ENCODE measurements at regions not wholly inside any gene's neighbourhood (a gene's known extent, or its start where the extent isn't known, plus 50 kb on each side); places are given as distances from the start of the nearest gene placed in this dataset.
"Not testable (repeated sequence)": the region's sequence is repeated elsewhere in the genome, so short reads cannot be mapped to it uniquely, and the experiment has no call there.

GRCh38 chr2:89855752-89856151 lies 1164.3 kb downstream of the RPIA start:
- H3K36me3 ChIP-seq (replicated peaks in 1 of 2; ENCODE audit: control insufficient read depth in 1 of 2, insufficient read depth in 2 of 2, low read length in 2 of 2); H3K4me3 Mint-ChIP-seq; H3K79me2 ChIP-seq (ENCODE audit: insufficient read depth, low read length); H3K9me3 ChIP-seq (replicated peaks in 1 of 2; ENCODE audit: control insufficient read depth in 1 of 2, insufficient read depth in 1 of 2, low read length in 2 of 2); H3K4me3 ChIP-seq (replicated peaks in 1 of 3; ENCODE audit: low read depth in 2 of 3, low read length in 3 of 3); H2AFZ ChIP-seq (ENCODE audit: insufficient read depth, low read depth, low read length, poor library complexity, severe bottlenecking); H3K4me1 ChIP-seq (ENCODE audit: control insufficient read depth in 1 of 2, insufficient read depth in 2 of 2, low read length in 2 of 2); H3K4me1 Mint-ChIP-seq; DNase-seq; H3K27me3 Mint-ChIP-seq (ENCODE audit: low read depth in 3 of 3); H3K27me3 ChIP-seq (ENCODE audit: control insufficient read depth in 2 of 2, insufficient read depth in 2 of 2, low read length in 2 of 2); H3K9me3 Mint-ChIP-seq; H3K27ac Mint-ChIP-seq; H3K4me2 ChIP-seq (replicated peaks; ENCODE audit: extremely low read depth, low read length, poor library complexity, severe bottlenecking); H3K27ac ChIP-seq (ENCODE audit: low read depth in 1 of 2, low read length in 2 of 2); H4K20me1 ChIP-seq (ENCODE audit: insufficient read depth, low read length); intact Hi-C loops (cut with micrococcal nuclease); H3K36me3 Mint-ChIP-seq; H3K9ac ChIP-seq (ENCODE audit: insufficient read depth, low read length, poor library complexity, severe bottlenecking): not testable (repeated sequence)
- no CpG with 5 or more reads among the region's 2 CpGs for WGBS (ENCODE audit: insufficient coverage)

GRCh38 chr2:89856305-89856704 lies 1164.8 kb downstream of the RPIA start:
- not testable (repeated sequence) for H3K9me3 Mint-ChIP-seq; H4K20me1 ChIP-seq (ENCODE audit: insufficient read depth, low read length)

GRCh38 chr2:89862164-89862563 lies 1170.7 kb downstream of the RPIA start:
- H3K36me3 ChIP-seq (replicated peaks in 1 of 2; ENCODE audit: control insufficient read depth in 1 of 2, insufficient read depth in 2 of 2, low read length in 2 of 2); intact Hi-C loops (cut with micrococcal nuclease); H3K4me1 Mint-ChIP-seq; H3K9me3 Mint-ChIP-seq; H3K9ac ChIP-seq (ENCODE audit: insufficient read depth, low read length, poor library complexity, severe bottlenecking); H3K4me3 ChIP-seq (replicated peaks in 1 of 3; ENCODE audit: low read depth in 2 of 3, low read length in 3 of 3); H3K27ac Mint-ChIP-seq; H3K9me3 ChIP-seq (replicated peaks in 1 of 2; ENCODE audit: control insufficient read depth in 1 of 2, insufficient read depth in 1 of 2, low read length in 2 of 2); H3K27me3 Mint-ChIP-seq (ENCODE audit: low read depth in 3 of 3); H3K4me1 ChIP-seq (ENCODE audit: control insufficient read depth in 1 of 2, insufficient read depth in 2 of 2, low read length in 2 of 2); DNase-seq; H3K79me2 ChIP-seq (ENCODE audit: insufficient read depth, low read length); H3K4me3 Mint-ChIP-seq; H4K20me1 ChIP-seq (ENCODE audit: insufficient read depth, low read length); H3K27ac ChIP-seq (ENCODE audit: low read depth in 1 of 2, low read length in 2 of 2); H3K27me3 ChIP-seq (ENCODE audit: control insufficient read depth in 2 of 2, insufficient read depth in 2 of 2, low read length in 2 of 2); H2AFZ ChIP-seq (ENCODE audit: insufficient read depth, low read depth, low read length, poor library complexity, severe bottlenecking); H3K4me2 ChIP-seq (replicated peaks; ENCODE audit: extremely low read depth, low read length, poor library complexity, severe bottlenecking); H3K36me3 Mint-ChIP-seq: not testable (repeated sequence)
- no CpG with 5 or more reads among the region's 5 CpGs for WGBS (ENCODE audit: insufficient coverage)

More at GRCh38 chr2:89856305-89856704, 1164.8 kb downstream of the RPIA start:
- H3K9ac ChIP-seq (ENCODE audit: insufficient read depth, low read length, poor library complexity, severe bottlenecking); H3K36me3 ChIP-seq (replicated peaks in 1 of 2; ENCODE audit: control insufficient read depth in 1 of 2, insufficient read depth in 2 of 2, low read length in 2 of 2); H3K4me3 ChIP-seq (replicated peaks in 1 of 3; ENCODE audit: low read depth in 2 of 3, low read length in 3 of 3); H3K4me2 ChIP-seq (replicated peaks; ENCODE audit: extremely low read depth, low read length, poor library complexity, severe bottlenecking); H2AFZ ChIP-seq (ENCODE audit: insufficient read depth, low read depth, low read length, poor library complexity, severe bottlenecking); DNase-seq; H3K27ac Mint-ChIP-seq; H3K4me1 ChIP-seq (ENCODE audit: control insufficient read depth in 1 of 2, insufficient read depth in 2 of 2, low read length in 2 of 2); H3K4me3 Mint-ChIP-seq; H3K27me3 Mint-ChIP-seq (ENCODE audit: low read depth in 3 of 3); H3K9me3 ChIP-seq (replicated peaks in 1 of 2; ENCODE audit: control insufficient read depth in 1 of 2, insufficient read depth in 1 of 2, low read length in 2 of 2); H3K27ac ChIP-seq (ENCODE audit: low read depth in 1 of 2, low read length in 2 of 2); H3K4me1 Mint-ChIP-seq; H3K36me3 Mint-ChIP-seq; H3K79me2 ChIP-seq (ENCODE audit: insufficient read depth, low read length); H3K27me3 ChIP-seq (ENCODE audit: control insufficient read depth in 2 of 2, insufficient read depth in 2 of 2, low read length in 2 of 2); intact Hi-C loops (cut with micrococcal nuclease): not testable (repeated sequence)
- WGBS (ENCODE audit: insufficient coverage): no CpG with 5 or more reads among the region's 7 CpGs

GRCh38 chr2:89863209-89863608 lies 1171.7 kb downstream of the RPIA start:
- H3K36me3 Mint-ChIP-seq; H3K4me2 ChIP-seq (replicated peaks; ENCODE audit: extremely low read depth, low read length, poor library complexity, severe bottlenecking); H2AFZ ChIP-seq (ENCODE audit: insufficient read depth, low read depth, low read length, poor library complexity, severe bottlenecking); H3K79me2 ChIP-seq (ENCODE audit: insufficient read depth, low read length); H3K36me3 ChIP-seq (replicated peaks in 1 of 2; ENCODE audit: control insufficient read depth in 1 of 2, insufficient read depth in 2 of 2, low read length in 2 of 2); H3K27me3 ChIP-seq (ENCODE audit: control insufficient read depth in 2 of 2, insufficient read depth in 2 of 2, low read length in 2 of 2); H3K9ac ChIP-seq (ENCODE audit: insufficient read depth, low read length, poor library complexity, severe bottlenecking); H3K4me3 ChIP-seq (replicated peaks in 1 of 3; ENCODE audit: low read depth in 2 of 3, low read length in 3 of 3); H3K4me1 Mint-ChIP-seq; H3K4me1 ChIP-seq (ENCODE audit: control insufficient read depth in 1 of 2, insufficient read depth in 2 of 2, low read length in 2 of 2); DNase-seq; H3K27ac ChIP-seq (ENCODE audit: low read depth in 1 of 2, low read length in 2 of 2); H4K20me1 ChIP-seq (ENCODE audit: insufficient read depth, low read length); intact Hi-C loops (cut with micrococcal nuclease); H3K4me3 Mint-ChIP-seq; H3K27ac Mint-ChIP-seq; H3K9me3 ChIP-seq (replicated peaks in 1 of 2; ENCODE audit: control insufficient read depth in 1 of 2, insufficient read depth in 1 of 2, low read length in 2 of 2); H3K27me3 Mint-ChIP-seq (ENCODE audit: low read depth in 3 of 3); H3K9me3 Mint-ChIP-seq: not testable (repeated sequence)
- no CpG with 5 or more reads among the region's 6 CpGs for WGBS (ENCODE audit: insufficient coverage)

All from CD14-positive monocyte (primary cell).